ENCODE measurements at regions not wholly inside any gene's neighbourhood (a gene's known extent, or its start where the extent isn't known, plus 50 kb on each side); places are given as distances from the start of the nearest gene placed in this dataset.
"Not testable (repeated sequence)": the region's sequence is repeated elsewhere in the genome, so short reads cannot be mapped to it uniquely, and the experiment has no call there.

DNA sequence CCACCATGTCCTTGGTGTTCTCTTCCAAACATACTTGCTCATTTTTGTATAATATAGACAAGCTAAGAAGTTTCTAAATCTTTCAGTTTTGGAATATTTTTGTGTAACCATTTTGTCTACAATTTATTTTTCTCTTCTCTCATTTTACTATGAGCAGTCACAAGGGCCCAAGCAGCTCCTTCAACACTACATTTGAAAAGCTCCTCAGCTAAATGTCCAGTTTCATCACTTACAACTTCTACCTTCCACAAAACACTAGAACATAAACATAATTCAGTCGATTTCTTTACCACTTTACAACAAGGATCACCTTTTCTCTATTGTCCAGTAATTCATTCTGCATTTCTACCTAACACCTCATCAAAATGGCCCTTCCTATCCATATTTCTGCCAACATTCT, 554.4 kb downstream of the RAB28 start:
- DNase-seq, result no peak

DNA sequence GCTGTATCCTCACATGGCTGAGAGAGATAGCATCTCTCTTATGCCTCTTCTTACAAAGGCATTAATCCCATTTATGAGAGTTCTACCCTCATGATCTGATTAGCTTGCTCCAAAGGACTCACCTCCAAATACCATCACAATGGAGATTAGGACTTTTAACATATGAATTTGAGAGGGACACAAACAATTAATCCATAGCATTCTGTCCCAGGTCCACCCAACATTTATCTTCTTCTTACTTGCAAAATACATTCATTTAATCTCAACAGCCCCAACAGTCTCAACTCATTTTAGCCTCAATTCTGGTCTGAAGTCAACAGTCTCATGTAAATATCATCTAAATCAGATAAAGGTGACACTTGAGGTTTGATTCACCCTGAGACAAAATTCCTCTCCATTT, 555.4 kb downstream of the RAB28 start:
- DNase-seq, result no peak

DNA sequence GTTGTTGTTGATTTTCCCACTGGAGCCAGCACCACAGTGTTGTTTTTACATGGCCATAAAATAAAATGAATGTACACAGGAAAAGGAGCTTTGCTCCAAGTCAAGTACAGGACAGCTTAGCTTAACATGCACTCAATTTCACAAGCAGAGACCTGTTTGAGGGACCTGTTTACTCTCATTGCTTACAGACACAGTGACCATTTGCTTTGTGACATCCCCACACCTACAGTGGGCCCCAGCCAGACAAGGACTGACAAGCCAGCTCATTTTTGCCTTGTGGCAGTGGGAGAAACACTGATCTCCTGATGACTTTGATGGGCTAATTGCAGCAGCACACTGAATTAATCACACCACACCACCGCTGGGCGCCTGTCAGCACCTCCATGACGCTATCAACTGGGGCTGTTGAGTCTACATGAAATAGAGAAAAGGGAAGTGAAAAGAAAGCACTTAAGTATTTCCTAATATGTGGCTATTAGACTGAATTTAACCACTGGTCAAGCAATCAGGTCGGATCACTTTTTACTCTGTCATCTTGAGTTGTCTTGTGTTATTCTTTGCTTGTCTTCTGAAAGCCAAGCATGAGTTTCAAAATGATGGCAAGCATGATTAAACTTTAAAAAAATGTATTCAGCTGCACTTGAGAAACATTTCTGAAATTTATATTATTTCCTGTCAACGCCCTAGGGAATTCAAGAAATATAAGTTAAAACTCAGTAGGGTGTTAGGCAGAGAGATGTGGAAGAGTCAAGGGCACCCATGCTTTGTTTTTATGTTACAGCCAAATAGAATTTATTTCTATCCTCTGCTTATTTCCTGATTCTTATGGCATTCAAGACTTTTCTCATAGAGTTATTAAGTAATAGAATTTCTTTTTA, 557.7 kb downstream of the RAB28 start:
- no peak for DNase-seq

DNA sequence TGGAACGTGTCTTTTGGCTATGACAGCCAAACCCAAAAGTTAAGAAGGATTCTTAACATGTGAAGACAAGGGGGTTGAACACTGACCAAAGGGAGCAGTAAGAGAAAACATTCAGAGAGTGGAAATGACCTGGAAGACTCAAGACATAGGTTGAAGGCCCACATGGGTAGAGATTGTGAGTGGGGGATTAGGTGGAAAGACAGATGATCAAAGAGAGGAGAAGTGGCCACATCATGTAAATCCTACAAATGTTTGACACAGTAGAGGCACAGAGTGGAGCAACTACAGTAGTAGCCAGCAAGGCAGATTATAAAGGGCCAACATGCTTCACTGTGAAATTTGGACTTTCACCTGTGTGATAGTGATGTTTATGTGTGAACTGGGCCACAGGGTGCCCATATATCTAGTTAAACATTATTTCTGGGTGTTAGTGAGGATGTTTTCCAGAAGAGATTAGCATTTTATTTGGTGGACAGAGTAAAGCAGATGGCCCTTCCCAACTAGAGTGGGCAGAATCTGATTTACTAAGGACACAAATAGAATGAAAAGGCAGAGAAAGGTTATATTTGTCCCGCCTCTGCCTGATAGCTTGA, 559.3 kb downstream of the RAB28 start:
- DNase-seq, result no peak

DNA sequence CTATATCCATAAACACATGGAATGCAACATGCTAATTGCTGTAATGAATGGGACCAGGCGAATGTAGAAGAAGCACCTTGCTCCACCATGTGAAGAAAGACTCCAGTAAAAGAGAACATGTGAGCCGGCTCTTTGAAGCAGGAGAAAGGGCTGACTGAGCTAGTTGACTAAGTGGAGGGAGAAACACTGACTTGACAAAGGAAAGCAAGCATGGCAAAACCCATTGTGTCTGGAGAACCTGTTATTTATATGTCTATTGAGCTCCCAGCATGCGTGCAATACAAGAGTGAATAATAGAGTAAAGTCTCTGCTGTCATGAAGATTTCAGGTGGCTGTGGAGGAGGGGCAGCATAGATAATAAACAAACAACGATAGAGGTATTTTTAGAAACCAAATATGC, 559.9 kb downstream of the RAB28 start:
- no peak for DNase-seq

DNA sequence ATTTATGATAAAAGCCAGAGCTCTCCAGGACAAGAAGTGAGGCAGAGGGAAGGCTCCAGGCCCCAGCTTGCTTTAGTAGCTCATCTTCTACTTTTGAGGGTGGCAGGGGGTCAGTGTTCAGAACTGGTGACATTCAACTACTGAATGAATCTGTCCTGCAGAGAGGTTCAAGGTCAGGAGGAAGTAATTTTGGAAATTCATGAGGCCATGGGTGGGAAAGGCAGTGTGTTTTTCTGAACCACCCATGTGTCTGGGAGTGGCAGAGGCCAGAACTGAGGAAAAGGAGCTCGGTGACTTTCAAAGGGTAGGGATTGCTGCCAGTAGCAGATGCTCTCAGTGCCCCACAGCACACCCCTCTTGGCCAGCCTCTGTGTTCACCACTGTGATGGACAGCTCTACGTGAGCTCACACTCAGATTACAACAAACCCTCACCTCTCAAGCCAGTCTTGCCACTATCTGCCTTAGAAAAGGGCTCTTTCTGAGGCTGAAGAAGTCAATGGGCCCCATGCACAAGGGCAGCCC, 571.2 kb downstream of the RAB28 start:
- DNase-seq, result no peak

DNA sequence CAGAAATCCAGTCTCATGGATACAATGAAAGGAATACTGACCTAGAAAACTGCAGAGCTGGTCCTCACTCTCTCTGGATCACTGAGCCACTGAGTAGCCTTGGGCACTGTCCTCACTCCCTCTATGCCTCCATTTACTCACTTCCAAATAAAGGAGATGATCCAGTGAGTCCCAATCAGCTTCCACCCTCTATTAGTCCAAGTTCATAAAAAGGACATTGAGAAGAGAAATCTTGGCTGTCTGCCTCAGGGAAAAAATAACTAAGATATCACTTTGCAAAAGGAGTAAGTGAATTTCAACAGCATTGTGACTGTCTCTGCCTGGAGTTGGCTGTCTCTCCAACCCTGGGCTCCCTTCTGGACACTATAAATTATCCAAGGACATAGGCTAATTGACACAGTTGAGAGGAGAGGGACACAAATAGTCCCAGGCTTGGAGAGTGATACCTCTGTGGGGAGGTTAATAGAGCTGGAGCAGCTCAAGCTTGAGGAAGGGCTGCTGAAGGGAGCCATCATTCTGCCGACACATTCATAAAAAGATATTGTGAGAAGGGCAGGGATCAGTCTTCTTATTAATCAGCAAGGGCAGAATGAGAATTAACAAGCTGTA, 572.3 kb downstream of the RAB28 start:
- DNase-seq, result no peak

DNA sequence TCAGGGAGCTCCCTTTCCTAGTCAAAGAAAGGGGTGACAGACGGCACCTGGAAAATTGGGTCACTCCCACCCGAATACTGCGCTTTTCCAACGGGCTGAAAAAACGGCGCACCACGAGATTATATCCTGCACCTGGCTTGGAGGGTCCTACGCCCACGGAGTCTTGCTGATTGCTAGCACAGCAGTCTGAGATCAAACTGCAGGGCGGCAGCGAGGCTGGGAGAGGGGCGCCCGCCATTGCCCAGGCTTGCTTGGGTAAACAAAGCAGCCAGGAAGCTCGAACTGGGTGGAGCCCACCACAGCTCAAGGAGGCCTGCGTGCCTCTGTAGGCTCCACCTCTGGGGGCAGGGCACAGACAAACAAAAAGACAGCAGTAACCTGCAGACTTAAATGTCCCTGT, 580.5 kb downstream of the RAB28 start:
- DNase-seq, result not testable (repeated sequence)

DNA sequence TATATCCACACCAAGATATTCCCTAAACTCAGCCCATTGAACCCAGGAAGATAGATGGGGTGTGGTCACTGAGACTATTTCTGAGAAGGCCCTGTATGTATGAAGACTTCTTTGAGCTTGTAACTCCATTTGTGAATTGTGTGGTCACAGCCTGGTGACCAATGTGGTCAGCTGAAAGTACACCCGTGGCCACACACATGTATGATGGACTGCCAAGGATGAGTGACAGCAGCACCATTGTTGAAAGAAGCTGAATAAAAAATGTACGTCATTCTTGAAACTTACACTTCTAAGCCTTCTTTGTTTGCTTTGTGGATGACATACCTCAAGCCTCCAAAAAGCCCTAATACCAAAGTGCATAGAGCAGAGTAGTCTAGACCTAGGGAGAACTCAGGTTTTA, 581.4 kb downstream of the RAB28 start:
- no peak for DNase-seq

DNA sequence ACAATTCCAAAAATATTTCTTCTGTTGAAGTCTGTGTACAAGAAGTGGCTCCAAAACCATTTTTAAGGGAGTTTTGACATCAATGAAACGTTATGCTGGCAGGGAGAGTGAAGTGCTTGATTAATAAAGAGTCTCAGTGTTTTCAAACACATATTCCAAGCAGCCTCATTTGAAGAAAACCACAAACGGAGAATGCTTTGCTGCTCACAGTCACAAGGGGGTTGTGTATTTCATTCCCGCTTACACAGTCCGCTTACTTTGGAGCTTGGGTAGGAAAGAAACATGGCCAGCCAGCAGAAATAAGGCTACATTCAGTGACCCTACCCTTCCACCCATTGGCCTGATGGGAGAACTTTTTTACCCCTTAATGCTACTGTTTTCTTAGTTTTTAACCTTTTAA, 586.2 kb downstream of the RAB28 start:
- DNase-seq, result no peak

DNA sequence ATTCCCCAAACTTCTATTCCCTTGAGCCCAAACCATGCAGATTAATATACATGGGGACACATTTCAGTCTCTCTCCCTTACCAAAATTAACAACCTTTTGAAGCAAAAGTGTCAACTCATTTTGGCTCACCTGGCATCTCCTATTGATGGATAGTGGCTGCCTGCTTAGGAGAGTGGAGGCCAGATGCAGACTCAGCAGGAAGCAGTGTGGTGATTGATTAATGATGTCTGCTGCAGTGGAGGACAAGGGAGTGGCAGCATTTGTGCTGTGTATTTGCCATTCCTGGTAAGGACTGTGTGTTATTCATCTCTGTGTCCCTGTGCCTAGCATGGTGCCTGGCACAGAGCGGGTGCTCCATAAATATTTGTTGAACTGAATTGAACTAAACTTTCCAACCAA, 590.1 kb downstream of the RAB28 start:
- no peak for DNase-seq

DNA sequence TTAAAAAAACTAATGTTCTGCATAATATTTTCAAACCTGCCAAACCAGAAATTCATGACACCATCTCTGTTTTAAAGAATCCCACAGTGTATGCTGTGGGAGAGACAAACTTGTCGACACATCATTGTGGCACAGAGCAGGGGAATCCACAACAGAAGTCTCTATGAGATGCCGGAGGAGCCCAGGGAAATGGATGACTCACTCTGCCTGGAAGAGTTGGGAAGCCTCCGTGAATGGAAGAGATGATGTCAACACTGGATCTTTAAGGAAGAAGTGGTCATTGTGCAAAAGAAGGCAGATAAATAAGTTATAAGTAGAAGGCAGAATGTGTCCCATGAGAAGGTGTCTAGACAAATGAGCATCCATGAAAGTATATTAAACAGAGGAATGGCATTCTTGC, 595.1 kb downstream of the RAB28 start:
- DNase-seq, result no peak

DNA sequence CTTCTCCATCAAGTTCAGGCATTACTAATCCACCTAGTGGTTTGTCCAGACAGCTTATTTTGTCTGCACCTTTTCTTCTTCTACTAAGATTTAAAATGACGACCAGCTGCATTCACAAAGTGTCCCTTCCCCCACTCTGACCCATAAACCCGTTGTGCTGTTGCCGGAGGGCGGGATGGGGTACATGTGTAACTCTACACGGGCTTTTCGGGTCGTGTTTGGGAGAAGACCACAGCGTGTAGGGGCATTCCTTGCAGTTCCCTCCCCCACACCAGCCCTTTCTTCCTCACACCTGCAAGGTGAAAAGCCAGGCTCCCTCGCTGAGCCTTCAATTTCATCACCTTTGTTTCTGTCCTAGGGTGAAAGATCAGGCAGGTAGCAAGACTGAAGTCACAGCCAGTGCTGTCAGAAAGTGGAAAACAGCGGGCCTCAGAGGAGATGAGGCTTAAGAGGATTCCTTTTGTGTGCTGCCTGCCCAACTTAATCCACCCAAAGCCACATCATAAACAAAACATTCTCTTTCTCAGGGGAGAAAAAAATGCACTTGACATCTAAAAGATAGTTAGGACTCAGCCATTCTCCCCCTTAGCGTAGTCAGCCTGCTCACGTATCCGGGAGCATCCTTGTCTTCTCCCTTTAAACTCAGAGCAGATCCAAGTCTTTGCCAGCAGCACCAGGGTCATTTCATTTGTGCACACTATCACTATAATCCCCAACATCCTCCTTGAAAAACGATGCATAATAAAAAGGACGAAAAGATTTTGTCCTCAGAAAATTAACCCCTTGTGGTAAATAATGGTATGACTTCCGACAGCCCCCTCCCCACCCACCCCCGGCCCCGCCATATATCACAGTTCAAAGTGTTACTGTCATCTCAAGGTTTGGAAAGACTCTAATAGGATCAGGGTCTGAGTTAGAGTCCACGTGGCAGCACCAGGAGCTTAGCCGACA, 599.0 kb downstream of the RAB28 start:
- DNase-seq, result no peak

DNA sequence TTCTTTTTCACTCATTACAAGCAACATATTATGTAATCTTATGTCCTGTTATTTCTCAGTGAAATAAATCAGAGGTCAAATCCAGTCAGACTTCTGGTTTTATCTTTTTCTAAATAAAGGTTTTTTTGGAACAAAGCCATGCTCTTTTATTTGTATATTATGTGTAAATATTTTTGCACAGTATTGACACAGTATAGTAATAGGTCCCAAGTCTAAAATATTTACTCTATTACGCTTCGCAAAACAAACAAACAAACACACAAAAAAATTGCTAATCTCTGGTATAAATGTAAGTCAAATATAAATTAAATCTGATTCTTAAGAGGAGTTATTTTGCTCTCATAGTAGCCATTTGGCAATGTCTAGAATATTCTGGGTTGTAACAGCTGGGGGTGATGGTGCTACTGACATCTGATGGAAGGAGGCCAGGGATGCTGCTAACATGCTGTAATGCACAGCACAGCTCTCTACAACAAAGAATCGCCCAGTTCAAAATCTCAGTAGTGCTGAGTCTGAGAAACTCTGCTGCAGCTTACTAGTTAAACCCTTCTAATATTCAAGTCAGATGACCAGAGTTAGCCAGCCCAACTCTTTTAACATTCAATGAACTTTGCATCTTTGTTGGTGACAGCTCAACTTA, 602.1 kb downstream of the RAB28 start:
- no peak for DNase-seq

DNA sequence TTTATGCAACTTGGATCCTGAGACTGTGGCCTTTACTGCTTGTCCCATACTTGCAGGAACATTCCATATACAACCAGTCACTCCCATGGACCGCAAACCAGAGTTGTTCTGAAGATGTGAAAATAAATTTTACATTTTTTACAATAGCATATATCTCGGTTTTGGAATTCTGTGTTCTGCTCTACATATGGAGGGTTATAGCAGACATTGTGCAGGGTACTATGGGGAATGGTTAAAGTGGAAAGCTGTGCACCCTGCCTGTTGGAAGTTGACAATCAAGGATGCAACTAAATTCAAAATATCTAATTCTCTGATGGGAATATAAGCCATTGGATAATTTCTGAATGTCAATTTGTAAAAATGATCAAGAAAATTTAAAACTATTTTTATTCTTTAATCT, 603.3 kb downstream of the RAB28 start:
- DNase-seq, result no peak

DNA sequence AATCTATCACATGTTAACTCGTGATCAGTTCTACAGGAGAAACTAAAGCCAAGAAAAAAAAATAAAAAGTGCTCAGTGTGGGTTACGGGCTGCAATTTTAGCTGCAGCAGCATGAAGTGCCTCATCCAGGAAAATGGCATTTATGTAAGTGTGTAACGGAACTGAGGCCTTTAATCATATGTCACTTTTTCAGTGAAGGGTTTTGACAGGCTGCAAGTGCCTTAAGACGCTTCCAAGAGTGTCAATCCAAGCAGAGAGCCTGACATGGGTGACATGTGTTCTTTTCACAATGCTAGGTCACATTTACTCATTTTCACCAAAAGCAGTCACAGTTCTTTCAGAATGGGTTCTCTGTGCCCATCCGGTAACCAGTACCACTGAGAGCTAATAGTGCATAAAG, 604.6 kb downstream of the RAB28 start:
- DNase-seq, result no peak

DNA sequence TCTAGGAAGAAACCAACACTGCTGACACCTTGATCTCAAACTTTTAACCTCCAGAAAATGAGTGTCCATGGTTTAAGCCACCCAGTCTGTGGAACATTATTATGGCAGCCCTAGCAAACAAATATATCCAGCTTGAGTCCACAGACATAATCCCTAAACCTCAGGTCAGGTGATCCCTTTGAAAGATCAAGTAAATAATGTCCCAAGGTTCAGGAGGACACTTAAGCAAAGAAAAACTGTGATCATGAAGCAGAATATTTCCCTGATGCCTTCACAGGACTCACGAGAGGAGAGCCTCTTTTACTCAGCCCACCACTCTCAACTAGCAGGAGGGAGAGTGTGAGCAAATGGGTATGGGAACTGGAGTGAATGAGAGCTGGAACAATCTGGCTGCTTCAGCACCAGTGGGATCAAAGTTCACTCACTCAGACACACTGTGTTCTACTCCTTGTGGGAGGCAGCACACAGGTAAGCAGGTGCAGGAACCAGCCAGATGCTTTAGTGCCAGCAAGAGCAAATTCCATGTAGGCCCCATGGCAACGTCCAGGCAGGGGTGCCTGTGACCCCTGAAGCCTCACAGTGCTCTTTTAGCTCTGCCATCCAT, 608.4 kb downstream of the RAB28 start:
- no peak for DNase-seq

DNA sequence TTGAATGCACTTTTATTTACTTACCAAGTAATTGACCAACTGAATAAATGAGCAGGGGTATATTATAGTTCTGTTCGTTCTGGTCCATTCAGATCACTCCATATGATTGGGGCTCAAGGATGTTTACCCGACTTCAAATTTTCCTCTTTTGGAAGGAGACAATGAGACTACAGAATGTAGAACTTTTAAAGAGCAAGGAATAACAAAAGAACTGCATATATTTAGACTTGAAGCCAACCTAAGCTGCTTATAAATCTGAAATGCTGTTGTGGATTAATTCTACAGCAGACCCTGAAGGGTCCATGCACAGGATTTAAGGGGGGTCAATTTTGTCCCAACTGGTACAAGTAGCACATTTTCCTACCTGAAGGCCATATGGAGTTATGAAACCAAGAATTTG, 610.8 kb downstream of the RAB28 start:
- DNase-seq, result no peak

DNA sequence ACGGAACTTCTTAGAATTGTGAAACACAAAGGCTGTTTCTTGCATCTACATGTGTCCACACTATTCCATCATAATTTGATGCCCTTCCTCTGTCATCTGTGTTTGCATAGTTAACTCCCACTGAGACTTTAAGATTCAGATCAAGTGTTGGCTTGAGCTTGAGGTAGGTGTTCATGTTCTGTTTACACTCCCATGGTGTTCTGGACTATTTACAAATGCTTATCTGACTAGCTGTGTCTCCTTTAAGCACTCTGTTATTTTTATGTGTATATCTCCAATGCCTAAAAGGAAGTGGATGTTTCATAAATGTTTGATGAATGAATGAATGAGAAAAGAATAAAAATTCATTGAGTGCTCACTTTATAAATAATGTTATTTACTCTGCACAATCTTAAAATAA, 622.7 kb downstream of the RAB28 start:
- no peak for DNase-seq

DNA sequence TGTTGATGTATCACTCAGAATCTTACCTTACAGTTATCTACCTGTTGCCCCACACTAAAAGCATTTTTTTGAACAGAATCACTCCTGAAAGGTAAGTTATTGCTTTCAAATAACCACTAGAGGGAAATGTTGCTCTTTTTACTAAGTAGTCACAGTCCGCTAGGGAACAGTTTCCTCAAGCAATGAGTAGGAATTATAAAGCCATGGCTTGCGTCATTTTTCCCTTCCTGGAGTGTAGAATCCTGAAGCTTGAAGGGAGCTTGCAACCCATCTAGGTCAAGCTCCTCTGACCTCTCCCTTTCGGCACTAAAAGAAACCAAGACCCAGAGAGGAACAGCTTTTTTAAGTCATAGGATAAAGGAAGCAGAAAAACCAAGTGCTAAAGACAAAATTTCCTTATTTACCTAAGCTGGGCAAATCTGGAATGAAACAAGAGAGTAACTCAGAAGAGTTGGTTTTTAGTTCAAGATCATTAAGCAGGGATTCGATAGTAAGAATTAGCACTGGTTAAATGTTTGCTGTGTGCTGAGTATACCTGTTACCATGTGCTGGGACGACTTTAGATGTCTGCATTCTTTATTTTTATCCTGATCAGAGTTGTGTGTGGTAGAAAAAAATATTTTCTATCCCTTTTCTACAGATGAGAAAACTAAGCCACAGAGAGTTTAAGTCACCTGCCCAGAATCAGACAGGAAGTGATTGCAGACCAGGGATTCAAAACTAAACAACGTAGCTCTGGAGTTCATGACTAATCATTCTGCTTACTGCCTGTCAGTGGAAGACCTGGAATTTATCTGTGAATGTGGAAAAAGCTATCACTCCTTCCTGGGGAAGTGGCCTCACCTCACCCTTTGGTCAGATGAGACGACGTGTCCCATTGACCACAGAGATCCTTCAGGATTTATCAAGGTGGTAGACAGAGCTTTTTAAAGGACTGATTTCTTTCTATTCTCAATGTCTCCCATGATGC, 631.5 kb downstream of the RAB28 start:
- DNase-seq, result no peak

DNA sequence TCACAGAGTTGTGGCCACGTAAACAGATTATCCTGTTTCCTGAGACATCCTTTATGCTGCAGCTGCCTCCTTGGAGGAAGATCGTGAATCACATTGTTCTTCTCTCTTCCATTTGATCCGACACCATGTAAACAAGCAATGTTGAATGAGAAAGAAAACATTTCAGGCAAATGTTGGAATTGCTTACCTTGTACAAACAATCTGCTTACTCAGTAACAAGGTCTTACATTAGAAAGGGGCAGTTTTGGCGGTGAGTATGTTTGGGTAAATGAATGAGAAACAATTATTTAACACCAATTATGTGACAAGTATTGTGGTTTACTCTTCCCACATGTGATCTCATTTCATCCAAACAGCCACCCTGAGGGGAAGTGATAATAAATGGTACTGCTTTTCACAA, 637.8 kb downstream of the RAB28 start:
- DNase-seq, result no peak
